GM12878 (cell line): ENCODE measurements at regions not wholly inside any gene's neighbourhood (a gene's known extent, or its start where the extent isn't known, plus 50 kb on each side); places are given as distances from the start of the nearest gene placed in this dataset.

Source experiments
- ATAC-seq: fragments of 200-7000 bp; cut with Tn5 transposase; 3 replicates; pipeline ENCODE4 v1.9.1; 2020; ENCODE audit warnings: mild to moderate bottlenecking, moderate library complexity
- BruUV-seq: library from RNA; stranded (reverse); fragments of 400-500 nt; replicated peaks from 2 replicates; lab custom pipeline; 2021; lab: Mats Ljungman, UMichigan
- CTCF ChIA-PET: fragments of 300-600 bp; sonication (Branson Sonifier 250); formaldehyde crosslinking; extraction: SDS; loops from one replicate; lab custom pipeline; 2021; ENCODE audit warnings: inconsistent platforms; lab: Yijun Ruan, JAX
- POLR2A ChIA-PET: fragments of 350-600 bp; formaldehyde crosslinking; extraction: SDS; loops from one replicate; lab custom pipeline; 2021; ENCODE audit warnings: inconsistent platforms; lab: Charles Lee
- RAD21 ChIA-PET: fragments of 300-600 bp; sonication (Branson Sonifier 250); formaldehyde crosslinking; loops from one replicate; lab custom pipeline; 2023; ENCODE audit warnings: antibody characterized with exemption; ENCODE audit not compliant: unreplicated experiment; lab: Charles Lee
- SMC1A ChIA-PET: fragments of 300-600 bp; sonication (Branson Sonifier 250); formaldehyde crosslinking; loops from one replicate; lab custom pipeline; 2023; ENCODE audit not compliant: unreplicated experiment, uncharacterized antibody; lab: Charles Lee
- DNase-seq: peaks from one replicate; pipeline ENCODE4 v3.0.0-alpha.2; 2011; ENCODE audit warnings: low read depth, low spot score
- FAIRE-seq: peaks from 3 replicates; lab custom pipeline; 2011; peaks lifted over from hg19 to GRCh38; lab: Jason Lieb, UNC
- H2AFZ ChIP-seq: 2 replicates; pipeline ENCODE4 v1.6.0; 2011; ENCODE audit warnings: low read depth, low read length, control low read depth; ENCODE audit not compliant: control insufficient read depth
- H3K27ac ChIP-seq: 2 replicates; pipeline ENCODE4 v1.5.1; 2011; ENCODE audit warnings: control low read depth; ENCODE audit not compliant: control insufficient read depth, insufficient read depth
- H3K27me3 ChIP-seq, 2 experiments: replicated peaks in 1 of 2; 2 replicates each; pipeline versions ENCODE4 v1.6.0 to v1.6.1; 2011; ENCODE audit warnings: low read length in 1 of 2; ENCODE audit not compliant: control insufficient read depth in 2 of 2, insufficient read depth in 2 of 2
- H3K36me3 ChIP-seq, 2 experiments: 2 replicates each; pipeline ENCODE4 v1.5.1; 2011; ENCODE audit warnings: low read length in 1 of 2; ENCODE audit not compliant: control insufficient read depth in 2 of 2, insufficient read depth in 2 of 2
- H3K4me1 ChIP-seq: 2 replicates; pipeline ENCODE4 v1.6.1; 2011; ENCODE audit warnings: mild to moderate bottlenecking, low read length, moderate library complexity, mixed read lengths; ENCODE audit not compliant: control insufficient read depth, insufficient read depth
- H3K4me2 ChIP-seq: 2 replicates; pipeline ENCODE4 v1.6.0; 2011; ENCODE audit warnings: control low read depth; ENCODE audit not compliant: control insufficient read depth, insufficient read depth
- H3K4me3 ChIP-seq: fragments of 200-600 bp; sonication (generic); 2 replicates; pipeline ENCODE4 v1.5.1; 2016
- H3K79me2 ChIP-seq: 2 replicates; pipeline ENCODE4 v1.6.0; 2011; ENCODE audit warnings: low read length; ENCODE audit not compliant: control insufficient read depth, insufficient read depth
- H3K9ac ChIP-seq: 2 replicates; pipeline ENCODE4 v1.8.0; 2011; ENCODE audit warnings: low read length, control low read depth, mixed read lengths; ENCODE audit not compliant: control insufficient read depth, insufficient read depth
- H3K9me3 ChIP-seq: replicated peaks from 3 replicates; pipeline ENCODE4 v1.5.1; 2011; ENCODE audit warnings: mild to moderate bottlenecking, low read length; ENCODE audit not compliant: control insufficient read depth, insufficient read depth
- H4K20me1 ChIP-seq: 2 replicates; pipeline ENCODE4 v1.6.0; 2011; ENCODE audit not compliant: control insufficient read depth, insufficient read depth
- E4F1 ChIP-seq: fragments of 450-650 bp; IDR thresholded peaks from 2 replicates; pipeline ENCODE4 v1.6.1; 2018; ENCODE audit warnings: borderline replicate concordance, mild to moderate bottlenecking; ENCODE audit not compliant: partially characterized antibody
- EGR1 ChIP-seq, 2 experiments: IDR thresholded peaks; 1 replicate in 1 of 2; 2 replicates in 1 of 2; pipeline ENCODE4 v1.6.1; 2011 to 2012; ENCODE audit warnings: low read depth in 2 of 2, low read length in 2 of 2, borderline replicate concordance in 1 of 2, mild to moderate bottlenecking in 1 of 2, moderate library complexity in 1 of 2
- HDGF ChIP-seq: fragments of 450-650 bp; IDR thresholded peaks from 2 replicates; pipeline ENCODE4 v1.6.1; 2016; ENCODE audit warnings: antibody characterized with exemption
- JUNB ChIP-seq: IDR thresholded peaks from 2 replicates; pipeline ENCODE4 v1.6.1; 2016; ENCODE audit warnings: antibody characterized with exemption, mild to moderate bottlenecking
- MEF2B ChIP-seq: fragments of 450-650 bp; IDR thresholded peaks from 2 replicates; pipeline ENCODE4 v1.6.1; 2018; ENCODE audit warnings: mild to moderate bottlenecking, moderate library complexity; ENCODE audit not compliant: partially characterized antibody, poor library complexity, severe bottlenecking
- PAX8 ChIP-seq: fragments of 450-650 bp; IDR thresholded peaks from 2 replicates; pipeline ENCODE4 v1.6.1; 2017; ENCODE audit warnings: mild to moderate bottlenecking, moderate library complexity
- PML ChIP-seq: IDR thresholded peaks from 2 replicates; pipeline ENCODE4 v1.6.1; 2012; ENCODE audit warnings: low read length, inconsistent platforms
- RCOR1 ChIP-seq: conservative IDR thresholded peaks from 2 replicates; pipeline ENCODE4 v1.6.1; 2012; ENCODE audit warnings: low read depth, low read length, improper control_type of control experiment
- RELA ChIP-seq: fragments of 450-650 bp; IDR thresholded peaks from 2 replicates; pipeline ENCODE4 v1.8.0; 2014; ENCODE audit warnings: borderline replicate concordance; ENCODE audit not compliant: partially characterized antibody
- STAT3 ChIP-seq: IDR thresholded peaks from 2 replicates; pipeline ENCODE4 v1.6.1; 2011; ENCODE audit warnings: low read depth, low read length, improper control_type of control experiment
- WRNIP1 ChIP-seq: IDR thresholded peaks from 2 replicates; pipeline ENCODE4 v1.6.1; 2011; ENCODE audit warnings: low read depth, low read length, improper control_type of control experiment, borderline replicate concordance
- WGBS: methylation state at CpG from one replicate; pipeline ENCODE4 v1.1.6; 2016; ENCODE audit warnings: low lambda C conversion rate; ENCODE audit not compliant: insufficient replicate concordance, insufficient coverage; ENCODE audit errors: missing lambda C conversion rate; 5-methylcytosine and 5-hydroxymethylcytosine counted together
- in situ Hi-C: fragments of 300-500 bp; cut with MboI; formaldehyde crosslinking; loops from 9 replicates; pipeline ENCODE4 v1.14.3; 2018; ENCODE audit warnings: mixed read lengths
- intact Hi-C: fragments of 100-400 bp; cut with micrococcal nuclease; formaldehyde crosslinking; loops from one replicate; pipeline ENCODE4 v1.14.2; 2022; ENCODE audit not compliant: unreplicated experiment

GRCh38 chr6:154590756-154591155 lies 80.3 kb upstream of the CNKSR3 start:
- Histone ChIP-seq H3K4me3 (no peak overlapping the region), H4K20me1 (no peaks in the 10 kb centered on the region), H3K79me2 (no peaks in the 10 kb centered on the region), H3K4me1 (no peaks in the 10 kb centered on the region), H3K4me2 (no peak overlapping the region), H2AFZ (no peak overlapping the region), H3K9me3 (no peaks in the 10 kb centered on the region; the same call in 2 of the 3 replicates), H3K27me3 (no peaks in the 10 kb centered on the region; a peak in 1 of 4 replicates), H3K9ac (no peak overlapping the region), H3K36me3 (no peaks in the 10 kb centered on the region), H3K27ac (no peak overlapping the region)
- CTCF ChIA-PET, result no interaction called here
- in situ Hi-C loops (no loop called here), intact Hi-C loops (no loop called here)
- RAD21 ChIA-PET, result no interaction called here
- POLR2A ChIA-PET, result no interaction called here
- no TSS peak for BruUV-seq
- SMC1A ChIA-PET, result no interaction called here
- no peak for TF ChIP-seq RELA
- TF ChIP-seq PAX8, result no peak
- no peak for TF ChIP-seq JUNB
- TF ChIP-seq WRNIP1, result no peak
- no peak for TF ChIP-seq PML
- TF ChIP-seq HDGF, result no peak
- TF ChIP-seq E4F1, result no peak
- TF ChIP-seq RCOR1, result no peak
- TF ChIP-seq EGR1 (IDR thresholded peaks at IDR 0.05; ENCODE audit: borderline replicate concordance in 1 of 2, low read depth in 2 of 2, low read length in 2 of 2), result no peak
- TF ChIP-seq MEF2B, result no peak
- no peak for TF ChIP-seq STAT3
- DNase-seq (no peak), ATAC-seq (no peak), FAIRE-seq (no peak)
- WGBS, result 72% methylated on average over 4 of the region's 4 CpGs
